ENCODE measurements at regions not wholly inside any gene's neighbourhood (a gene's known extent, or its start where the extent isn't known, plus 50 kb on each side); places are given as distances from the start of the nearest gene placed in this dataset.

GRCh38 chr5:111997711-111998110 is 240.7 kb upstream of the NREP start:
- Histone ChIP-seq H2AFZ (replicated peaks; ENCODE audit: low read length, poor library complexity) (no peak overlapping the region), H2BK120ac (ENCODE audit: low read depth, low read length) (peak overlapping the region; percentile 97), H3K9me1 (ENCODE audit: insufficient read depth, low read length) (peaks cover 9% of the 10 kb centered on the region), H4K5ac (ENCODE audit: low read depth, low read length) (no peak overlapping the region), H3K9ac (ENCODE audit: low read depth, low read length) (no peak overlapping the region), H3K4me1 (ENCODE audit: control insufficient read depth, insufficient read depth, low read length) (peaks cover 15% of the 10 kb centered on the region), H4K20me1 (ENCODE audit: insufficient read depth, low read length) (no peaks in the 10 kb centered on the region), H3K4me2 (ENCODE audit: low read depth, low read length) (no peak overlapping the region), H2BK15ac (ENCODE audit: low read depth, low read length) (no peak overlapping the region), H3K79me1 (ENCODE audit: low read depth in 1 of 2, low read length in 2 of 2) (no peaks in the 10 kb centered on the region), H4K91ac (ENCODE audit: insufficient read depth, low read depth, low read length) (0 out of 2 replicates have a peak overlapping the region, but pooled peaks have one; percentile 78), H2AK5ac (ENCODE audit: low read depth, low read length) (no peak overlapping the region), H3K27me3 (ENCODE audit: control insufficient read depth, insufficient read depth, low read length) (no peaks in the 10 kb centered on the region), H2BK20ac (ENCODE audit: low read depth, low read length) (peak overlapping the region; percentile 97), H3K27ac (ENCODE audit: insufficient read depth, low read length) (no peak overlapping the region), H3K23ac (ENCODE audit: low read depth, low read length) (no peak overlapping the region), H3K36me3 (ENCODE audit: control insufficient read depth, insufficient read depth, low read length) (no peaks in the 10 kb centered on the region), H3K14ac (replicated peaks; ENCODE audit: low read depth, low read length) (no peak overlapping the region; the same call in 1 of the 2 replicates), H2BK5ac (ENCODE audit: low read depth, low read length, poor library complexity, severe bottlenecking) (peak overlapping the region; percentile 100), H3K18ac (ENCODE audit: low read depth, low read length) (no peak overlapping the region), H3K56ac (ENCODE audit: extremely low read depth, insufficient read depth, low read length) (peak overlapping the region; percentile 45; the same call in 1 of the 2 replicates), H3K4ac (ENCODE audit: low read depth, low read length) (peak overlapping the region; percentile 70; the same call in 1 of the 2 replicates), H2AK9ac (replicated peaks; ENCODE audit: low read depth, low read length, poor library complexity) (no peak overlapping the region), H3K9me3 (ENCODE audit: control insufficient read depth, insufficient read depth, low read length) (no peaks in the 10 kb centered on the region), H4K8ac (ENCODE audit: low read depth in 2 of 2, low read length in 2 of 2) (peak overlapping the region in 1 of 2 experiments; percentile 48; a peak in 1 of 4 replicates), H3K4me3 (ENCODE audit: insufficient read depth, low read depth, low read length) (no peak overlapping the region)
- peak; percentile 87 for ATAC-seq (ENCODE audit: low read depth)
- BruUV-seq (replicated peaks) = no TSS peak
- ChIA-PET POLR2A (ENCODE audit: unreplicated experiment) (interaction anchor here (1.1 kb wide), 1 partner anchor 240 kb away, joined by 5 read pairs; no protein-coding TSS in a partner anchor), CTCF (interaction anchor here (0.6 to 1.8 kb wide), 4 partner anchors 28 to 474 kb away, joined by 3 to 4 read pairs (median 3); no protein-coding TSS in a partner anchor)
- DNase-seq = peak; percentile 100
- intact Hi-C loops (cut with micrococcal nuclease) = loop anchor here (1.0 to 5.0 kb wide), 4 partner anchors 149 to 445 kb away; partner anchors contain the start of gene NREP
- WGBS, 2 experiments (ENCODE audit: extremely low coverage in 2 of 2, insufficient read length in 1 of 2) = no CpG with 5 or more reads among the region's 3 CpGs
- dilution Hi-C loops (cut with HindIII; ENCODE audit: low sequenced_read_pairs, unreplicated experiment) = no loop called here
- in situ Hi-C loops (cut with MboI; ENCODE audit: low sequenced_read_pairs) = loop anchor here (5.0 kb wide), 1 partner anchor 255 kb away; no protein-coding TSS in a partner anchor
- TF ChIP-seq MAFK (IDR thresholded peaks at IDR 0.05; ENCODE audit: low read depth, low read length) (peak; percentile 54; the same call in 1 of the 2 replicates), CHD1 (IDR thresholded peaks at IDR 0.05; ENCODE audit: low read depth, low read length) (no peak), RAD21 (IDR thresholded peaks at IDR 0.05; ENCODE audit: low read length) (0 out of 2 replicates have a peak, but pooled peaks have one; percentile 7), FOS (IDR thresholded peaks at IDR 0.05; ENCODE audit: low read depth, low read length) (peak; percentile 100), ELK1 (IDR thresholded peaks at IDR 0.05; ENCODE audit: borderline replicate concordance, low read depth, low read length) (no peak), MAZ (IDR thresholded peaks at IDR 0.05; ENCODE audit: borderline replicate concordance, low read depth, low read length) (peak; percentile 38; the same call in 1 of the 2 replicates), CEBPB (IDR thresholded peaks at IDR 0.05; ENCODE audit: low read depth, low read length) (peak; percentile 78), BHLHE40 (IDR thresholded peaks at IDR 0.05; ENCODE audit: low read depth, low read length) (peak; percentile 100), USF2 (IDR thresholded peaks at IDR 0.05; ENCODE audit: low read depth, low read length) (peak; percentile 93), POLR2A (IDR thresholded peaks at IDR 0.05; ENCODE audit: low read depth, low read length) (no peak), NFE2L2 (IDR thresholded peaks at IDR 0.05; ENCODE audit: low read depth, low read length) (peak; percentile 57; the same call in 1 of the 2 replicates), CTCF (conservative IDR thresholded peaks at IDR 0.05; ENCODE audit: low read depth, low read length) (no peak), RCOR1 (IDR thresholded peaks at IDR 0.05; ENCODE audit: insufficient replicate concordance, low read length) (peak; percentile 8), RFX5 (IDR thresholded peaks at IDR 0.05; ENCODE audit: low read depth, low read length) (peak; percentile 72), SMC3 (IDR thresholded peaks at IDR 0.05; ENCODE audit: low read depth, low read length) (no peak; the same call in 1 of the 2 replicates)
